HepG2 (cell line): ENCODE measurements at regions not wholly inside any gene's neighbourhood (a gene's known extent, or its start where the extent isn't known, plus 50 kb on each side); places are given as distances from the start of the nearest gene placed in this dataset.

ENCODE experiments used
- ATAC-seq: fragments of 200-7000 bp; cut with Tn5 transposase; 3 replicates; pipeline ENCODE4 v1.9.1; 2020; ENCODE audit warnings: mild to moderate bottlenecking, moderate library complexity
- BruUV-seq: library from RNA; stranded (reverse); fragments of 400-500 nt; replicated peaks from 2 replicates; lab custom pipeline; 2021; lab: Mats Ljungman, UMichigan
- CTCF ChIA-PET: fragments of 300-600 bp; formaldehyde crosslinking; extraction: SDS; loops from one replicate; lab custom pipeline; 2021; ENCODE audit warnings: low total read pairs, inconsistent platforms, low intra/inter-chr PET ratio; lab: Yijun Ruan, JAX
- POLR2A ChIA-PET: fragments of 350-600 bp; sonication (Branson Sonifier 250); formaldehyde crosslinking; loops from one replicate; lab custom pipeline; 2020; ENCODE audit warnings: antibody characterized with exemption, inconsistent platforms; lab: Yijun Ruan, JAX
- DNase-seq: peaks from one replicate; pipeline ENCODE4 v3.0.0-alpha.2; 2015; ENCODE audit warnings: low spot score
- FAIRE-seq: peaks from 3 replicates; lab custom pipeline; 2011; peaks lifted over from hg19 to GRCh38; lab: Jason Lieb, UNC
- H2AFZ ChIP-seq: one replicate; pipeline ENCODE4 v1.6.1; 2011; ENCODE audit warnings: low read length, inconsistent platforms
- H3K27ac ChIP-seq: fragments of 300-600 bp; 3 replicates; pipeline ENCODE4 v1.8.0; 2011; ENCODE audit warnings: mixed run types, mild to moderate bottlenecking, mixed read lengths, low read length, inconsistent platforms; ENCODE audit not compliant: insufficient read depth; ENCODE audit errors: extremely low read length
- H3K27me3 ChIP-seq, 2 experiments: fragments of 200-600 bp in 1 of 2; 2 replicates in 1 of 2; 3 replicates in 1 of 2; pipeline versions ENCODE4 v1.6.0 to v1.8.0; 2011; ENCODE audit warnings: low read length in 2 of 2, mild to moderate bottlenecking in 2 of 2, moderate library complexity in 2 of 2, inconsistent platforms in 1 of 2; ENCODE audit not compliant: insufficient read depth in 2 of 2, control insufficient read depth in 1 of 2
- H3K36me3 ChIP-seq, 2 experiments: fragments of 200-600 bp in 1 of 2; replicated peaks in 1 of 2; 2 replicates in 1 of 2; 3 replicates in 1 of 2; pipeline versions ENCODE4 v1.5.1 to v1.8.0; 2011; ENCODE audit warnings: low read length in 2 of 2, inconsistent platforms in 1 of 2; ENCODE audit not compliant: insufficient read depth in 2 of 2, control insufficient read depth in 1 of 2
- H3K4me1 ChIP-seq: 2 replicates; pipeline ENCODE4 v1.5.1; 2012; ENCODE audit warnings: low read length, inconsistent platforms; ENCODE audit not compliant: insufficient read depth
- H3K4me2 ChIP-seq: 2 replicates; pipeline ENCODE4 v1.6.0; 2011; ENCODE audit warnings: low read depth, low read length, inconsistent platforms
- H3K4me3 ChIP-seq, 3 experiments: fragments of 200-600 bp in 1 of 3; sonication (generic), shearing (Covaris generic) in 1 of 3; replicated peaks in 1 of 3; 2 replicates each; pipeline ENCODE4 v1.5.1; 2011 to 2016; ENCODE audit warnings: low read length in 3 of 3, inconsistent platforms in 2 of 3, low read depth in 2 of 3, mild to moderate bottlenecking in 2 of 3, control low read depth in 1 of 3, mixed read lengths in 1 of 3; ENCODE audit not compliant: insufficient read depth in 1 of 3
- H3K79me2 ChIP-seq: one replicate; pipeline ENCODE4 v1.6.1; 2011; ENCODE audit warnings: low read length, inconsistent platforms; ENCODE audit not compliant: insufficient read depth
- H3K9ac ChIP-seq: 2 replicates; pipeline ENCODE4 v1.6.0; 2011; ENCODE audit warnings: mild to moderate bottlenecking, low read depth, low read length, inconsistent platforms; ENCODE audit not compliant: insufficient read depth
- H3K9me3 ChIP-seq: 2 replicates; pipeline ENCODE4 v1.5.1; 2012; ENCODE audit warnings: mild to moderate bottlenecking, low read length
- H4K20me1 ChIP-seq: 2 replicates; pipeline ENCODE4 v1.6.0; 2011; ENCODE audit warnings: inconsistent platforms, mild to moderate bottlenecking, low read length, moderate library complexity; ENCODE audit not compliant: insufficient read depth
- AKAP8 ChIP-seq: sonication (generic); formaldehyde crosslinking; IDR thresholded peaks from 2 replicates; pipeline ENCODE4 v1.5.1; 2020; ENCODE audit warnings: mild to moderate bottlenecking, missing genetic modification reagents
- ELF3 ChIP-seq: IDR thresholded peaks from 2 replicates; pipeline ENCODE4 v1.6.1; 2016; ENCODE audit warnings: missing genetic modification reagents, missing compliant biosample characterization
- HCFC1 ChIP-seq: fragments of 150-350 bp; IDR thresholded peaks from 2 replicates; pipeline ENCODE4 v1.6.1; 2014; ENCODE audit warnings: low read depth, low read length
- MAFF ChIP-seq: IDR thresholded peaks from 2 replicates; pipeline ENCODE4 v1.6.1; 2011; ENCODE audit warnings: low read depth, low read length, improper control_type of control experiment
- MAX ChIP-seq: IDR thresholded peaks from 2 replicates; pipeline ENCODE4 v1.6.1; 2012; ENCODE audit warnings: inconsistent platforms
- ONECUT2 ChIP-seq: sonication (generic); formaldehyde crosslinking; IDR thresholded peaks from 2 replicates; pipeline ENCODE4 v1.4.0; 2020; ENCODE audit warnings: missing genetic modification reagents
- POLR2G ChIP-seq: fragments of 200-400 bp; formaldehyde crosslinking; IDR thresholded peaks from 2 replicates; pipeline ENCODE4 v1.6.1; 2018; ENCODE audit warnings: mild to moderate bottlenecking, low read depth, low read length, moderate library complexity
- RERE ChIP-seq: IDR thresholded peaks from 2 replicates; pipeline ENCODE4 v1.6.1; 2016; ENCODE audit warnings: low read depth, missing genetic modification reagents, missing compliant biosample characterization
- TBP ChIP-seq: sonication (generic); formaldehyde crosslinking; IDR thresholded peaks from 2 replicates; pipeline ENCODE4 v1.5.0; 2020; ENCODE audit warnings: missing genetic modification reagents
- XBP1 ChIP-seq: sonication (generic); formaldehyde crosslinking; IDR thresholded peaks from 2 replicates; pipeline ENCODE4 v1.5.0; 2020; ENCODE audit warnings: missing genetic modification reagents
- ZNF142 ChIP-seq: sonication (generic); formaldehyde crosslinking; IDR thresholded peaks from 2 replicates; pipeline ENCODE4 v1.4.0; 2020; ENCODE audit warnings: missing genetic modification reagents
- ZNF235 ChIP-seq: sonication (generic); formaldehyde crosslinking; IDR thresholded peaks from 2 replicates; pipeline ENCODE4 v1.8.1; 2023; ENCODE audit warnings: mild to moderate bottlenecking, missing genetic modification reagents, borderline replicate concordance
- ZNF350 ChIP-seq: sonication (generic); formaldehyde crosslinking; IDR thresholded peaks from 2 replicates; pipeline ENCODE4 v1.4.0; 2020; ENCODE audit warnings: mild to moderate bottlenecking, low read depth, missing genetic modification reagents, borderline replicate concordance
- ZNF644 ChIP-seq: IDR thresholded peaks from 2 replicates; pipeline ENCODE4 v1.6.1; 2016; ENCODE audit warnings: low read depth
- WGBS: methylation state at CpG from one replicate; pipeline ENCODE4 v1.1.6; 2017; ENCODE audit warnings: low lambda C conversion rate; 5-methylcytosine and 5-hydroxymethylcytosine counted together
- in situ Hi-C: cut with HindIII; loops from 2 replicates; pipeline ENCODE4 v1.10.0; 2017; ENCODE audit warnings: low pct_unique_long_range_greater_than_20kb; ENCODE audit not compliant: extremely low pct_ligation_motif_present
- intact Hi-C: fragments of 100-400 bp; cut with micrococcal nuclease; formaldehyde crosslinking; loops from one replicate; pipeline ENCODE4 v1.10.0; 2022; ENCODE audit not compliant: unreplicated experiment

GRCh38 chr4:173924561-173924960, 358.9 kb downstream of the FBXO8 start:
- H2AFZ ChIP-seq: no peak overlapping the region
- H3K36me3 ChIP-seq: no peaks in the 10 kb centered on the region
- H3K27me3 ChIP-seq: no peaks in the 10 kb centered on the region
- H3K4me3 ChIP-seq: no peak overlapping the region
- ChIA-PET CTCF (no interaction called here), POLR2A (no interaction called here)
- ATAC-seq: no peak
- FAIRE-seq: no peak
- no peak for DNase-seq
- H3K4me2 ChIP-seq: no peak overlapping the region
- H3K27ac ChIP-seq: no peak overlapping the region
- intact Hi-C loops (no loop called here), in situ Hi-C loops (no loop called here)
- no peaks in the 10 kb centered on the region for H3K9me3 ChIP-seq
- WGBS: 5% methylated on average over 4 of the region's 4 CpGs
- no peak overlapping the region for H3K9ac ChIP-seq
- BruUV-seq: no TSS peak
- no peaks in the 10 kb centered on the region for H3K79me2 ChIP-seq
- H3K4me1 ChIP-seq: no peaks in the 10 kb centered on the region
- no peaks in the 10 kb centered on the region for H4K20me1 ChIP-seq
- TF ChIP-seq MAX: no peak
- no peak for TF ChIP-seq POLR2G
- no peak for TF ChIP-seq XBP1
- TF ChIP-seq ZNF350 (CRISPR knock-in tag): no peak
- no peak for TF ChIP-seq AKAP8 (CRISPR knock-in tag)
- no peak for TF ChIP-seq ZNF142 (CRISPR knock-in tag)
- no peak for TF ChIP-seq HCFC1
- TF ChIP-seq ONECUT2 (CRISPR knock-in tag): no peak
- no peak for TF ChIP-seq RERE (CRISPR knock-in tag)
- TF ChIP-seq MAFF: no peak
- no peak for TF ChIP-seq ELF3 (CRISPR knock-in tag)
- TF ChIP-seq ZNF644 (CRISPR knock-in tag): no peak
- TF ChIP-seq ZNF235 (CRISPR knock-in tag): no peak
- no peak for TF ChIP-seq TBP (CRISPR knock-in tag)
